CD4-positive, alpha-beta T cell treated with Interleukin-12 subunit alpha and Interleukin-12 subunit beta, for 1 hour (primary cell): ENCODE measurements at regions not wholly inside any gene's neighbourhood (a gene's known extent, or its start where the extent isn't known, plus 50 kb on each side); places are given as distances from the start of the nearest gene placed in this dataset.
"Not testable (repeated sequence)": the region's sequence is repeated elsewhere in the genome, so short reads cannot be mapped to it uniquely, and the experiment has no call there.

Experiments used
- DNase-seq: peaks from one replicate; pipeline ENCODE4 v3.0.0-alpha.2; 2020

DNA sequence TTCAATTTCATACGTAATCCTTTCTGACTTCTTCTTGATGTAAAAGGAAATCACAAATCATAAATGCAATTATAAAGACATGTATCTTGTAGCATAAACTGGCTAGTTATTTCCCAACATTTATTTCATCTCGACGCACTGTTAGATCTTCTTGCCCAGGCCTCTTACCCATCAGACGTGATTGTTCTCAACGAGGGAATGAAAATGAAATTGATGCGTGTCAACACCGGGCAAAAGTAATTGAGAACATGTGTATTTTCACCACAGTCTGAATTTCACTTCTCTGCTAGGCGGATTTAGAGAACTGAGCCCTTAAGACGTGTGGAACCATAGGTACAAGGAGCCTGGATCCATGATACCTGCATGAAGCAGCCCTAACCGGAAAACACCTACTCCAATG lies 519.7 kb downstream of the KCNT2 start:
- no peak for DNase-seq

GRCh38 chr1:196078691-196079090 lies 529.5 kb downstream of the KCNT2 start:
- DNase-seq = no peak

- DNase-seq = no peak
These were observed 532.6 kb downstream of the KCNT2 start for GRCh38 chr1:196075621-196076020.

DNA sequence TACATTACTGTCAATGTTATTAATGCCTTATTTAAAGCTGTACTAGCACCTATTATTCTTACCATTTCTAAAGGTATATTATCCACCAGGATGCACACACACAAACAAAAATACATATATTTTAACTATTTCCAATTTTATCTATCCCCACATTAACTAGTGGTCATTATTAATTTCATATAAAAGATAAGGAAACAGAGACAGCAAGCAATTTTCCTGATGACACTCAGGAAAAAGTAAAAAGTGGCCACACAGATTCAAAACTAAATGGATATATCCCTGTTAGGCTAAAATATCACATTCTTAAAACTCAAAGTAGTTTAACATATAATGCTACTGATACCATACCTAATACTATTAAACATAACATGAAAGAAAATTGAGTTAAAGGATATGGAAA lies 534.1 kb downstream of the KCNT2 start:
- DNase-seq = no peak

- no peak for DNase-seq
These were observed 536.8 kb downstream of the KCNT2 start for GRCh38 chr1:196071447-196071846.

DNA sequence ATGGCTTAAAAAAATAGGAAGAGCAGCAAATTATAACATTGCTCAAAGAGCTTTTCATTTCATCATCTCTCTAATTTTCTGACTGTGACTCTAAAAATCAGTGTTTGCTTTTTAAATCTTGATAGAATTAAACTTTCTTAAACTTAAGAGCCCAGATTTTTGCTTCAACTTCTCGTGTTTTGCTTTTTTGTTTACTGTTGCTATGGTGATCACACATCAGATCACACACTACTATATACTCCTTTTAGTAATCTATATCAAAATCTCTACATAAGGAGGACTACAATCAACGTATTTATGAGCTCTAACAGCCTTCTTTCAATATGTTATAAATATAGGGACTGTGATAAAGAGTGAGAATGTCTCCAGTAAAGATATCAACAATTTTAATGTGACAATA lies 537.3 kb downstream of the KCNT2 start:
- DNase-seq = no peak

- no peak for DNase-seq
These were observed 544.3 kb downstream of the KCNT2 start for GRCh38 chr1:196063952-196064351.

GRCh38 chr1:196063294-196063693 lies 544.9 kb downstream of the KCNT2 start:
- DNase-seq = no peak

DNA sequence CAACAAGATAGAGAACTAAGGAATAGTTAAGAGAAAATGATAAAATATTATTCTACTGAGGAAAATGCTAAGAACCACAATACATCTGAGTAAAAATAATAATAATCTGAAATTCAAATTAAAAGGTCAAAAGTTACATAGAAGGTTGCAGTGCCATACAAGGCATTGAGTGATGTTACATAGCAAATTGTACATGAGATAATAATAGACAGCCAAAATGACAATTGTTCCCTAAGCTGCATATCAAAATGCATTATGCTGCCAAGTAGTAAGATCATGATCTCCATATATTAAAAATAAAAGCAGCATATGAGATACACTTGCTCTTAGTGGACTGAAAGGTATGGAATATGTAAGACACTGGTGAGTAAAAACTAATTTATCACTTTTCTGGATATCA lies 547.7 kb downstream of the KCNT2 start:
- DNase-seq = no peak

DNA sequence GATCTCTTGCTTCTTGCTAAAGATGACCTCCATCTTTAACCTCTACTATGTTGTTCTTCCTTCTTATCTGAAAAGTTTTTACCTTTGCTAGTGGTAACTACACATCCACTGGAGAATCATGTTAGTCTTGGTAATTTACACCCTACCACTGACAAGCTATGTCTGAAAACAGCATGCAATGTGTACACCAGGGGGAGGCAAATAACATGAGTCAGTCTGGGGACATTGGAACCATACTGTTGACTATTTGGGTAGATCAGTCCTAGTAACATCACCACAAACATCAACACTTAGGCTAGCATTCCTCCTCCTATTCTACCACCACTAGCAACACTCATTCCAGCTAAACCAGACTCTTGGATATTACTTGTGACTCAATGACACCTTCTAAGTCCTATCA lies 549.0 kb downstream of the KCNT2 start:
- DNase-seq = no peak

DNA sequence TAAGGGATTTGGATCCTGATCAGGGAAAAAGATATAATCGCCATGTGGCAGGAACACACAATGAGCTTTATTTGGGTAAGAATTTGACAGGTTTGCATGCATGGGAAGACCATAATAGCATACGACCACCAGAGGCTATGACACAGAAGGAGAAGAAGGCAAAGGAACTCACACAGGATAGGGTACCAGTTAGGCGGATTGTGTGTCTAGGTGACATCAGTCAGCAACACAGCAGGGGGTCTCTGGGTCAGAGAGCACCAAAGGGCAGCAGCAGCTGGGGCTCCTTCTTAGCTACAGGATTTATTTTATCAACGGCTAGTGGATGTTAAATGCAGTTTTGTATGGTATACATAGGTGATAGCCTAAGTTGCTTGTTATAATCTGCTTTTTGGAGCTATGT lies 551.3 kb downstream of the KCNT2 start:
- no peak for DNase-seq

DNA sequence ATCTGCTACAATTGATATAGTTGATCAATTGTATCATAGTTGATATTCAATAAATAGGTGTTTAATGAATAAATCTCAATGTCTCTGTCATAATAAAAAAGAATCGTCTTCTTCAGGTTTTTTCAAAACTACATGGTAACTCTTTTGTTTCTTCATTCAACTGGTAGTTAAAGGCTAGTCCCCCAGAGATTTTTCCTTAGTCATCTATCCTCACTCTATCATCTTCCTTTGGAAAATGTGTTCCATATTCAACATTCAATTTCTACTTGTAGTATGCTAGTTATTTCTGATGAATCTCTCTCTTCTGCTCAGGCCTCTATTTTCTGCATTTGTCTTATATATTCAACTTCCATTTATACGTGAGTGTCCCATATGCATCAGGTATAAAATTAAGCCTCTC lies 558.8 kb downstream of the KCNT2 start:
- DNase-seq = no peak

- no peak for DNase-seq
These were observed 565.0 kb downstream of the KCNT2 start for GRCh38 chr1:196043268-196043667.

GRCh38 chr1:196034080-196034706 lies 574.0 kb downstream of the KCNT2 start:
- DNase-seq = no peak

- not testable (repeated sequence) for DNase-seq
These were observed 576.9 kb downstream of the KCNT2 start for GRCh38 chr1:196031387-196031786.

GRCh38 chr1:196030455-196030854 lies 577.8 kb downstream of the KCNT2 start:
- DNase-seq = no peak

DNA sequence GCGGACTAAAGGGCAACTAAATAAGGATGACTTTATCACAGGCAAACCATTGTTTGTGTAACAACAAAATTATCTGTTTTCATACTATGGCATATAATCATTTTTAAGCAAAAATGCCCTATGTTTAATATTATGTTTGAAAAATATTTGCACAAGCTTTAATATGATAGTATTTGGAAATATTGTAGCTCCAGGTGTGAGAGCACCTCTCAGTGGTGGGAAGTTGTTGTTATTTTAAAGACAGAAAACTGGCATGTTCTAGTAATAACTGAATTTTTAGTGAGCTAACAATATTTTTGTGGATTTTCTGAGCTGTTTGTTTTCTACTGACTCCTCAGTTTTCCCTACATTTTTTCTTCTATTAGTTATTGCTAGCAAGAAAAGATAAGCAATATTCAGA lies 578.8 kb downstream of the KCNT2 start:
- DNase-seq = no peak

GRCh38 chr1:196027127-196027526 lies 581.1 kb downstream of the KCNT2 start:
- DNase-seq = no peak

DNA sequence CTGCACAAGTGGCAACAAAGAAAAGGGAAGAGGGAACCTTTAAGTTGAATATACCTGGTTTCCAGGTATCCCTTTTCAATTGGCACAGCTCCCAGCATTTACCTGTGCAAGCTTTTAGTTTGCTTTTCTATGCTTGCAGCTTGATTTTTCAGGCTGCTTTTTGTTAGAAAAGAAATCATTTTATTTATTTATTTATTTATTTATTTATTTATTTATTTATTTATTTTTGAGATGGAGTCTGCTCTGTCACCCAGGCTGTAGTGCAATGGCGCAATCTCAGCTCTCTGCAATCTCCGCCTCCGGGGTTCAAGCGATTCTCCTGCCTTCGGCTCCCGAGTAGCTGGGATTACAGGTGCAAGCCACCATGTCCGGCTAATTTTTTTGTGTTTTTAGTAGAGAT lies 587.1 kb downstream of the KCNT2 start:
- not testable (repeated sequence) for DNase-seq

DNA sequence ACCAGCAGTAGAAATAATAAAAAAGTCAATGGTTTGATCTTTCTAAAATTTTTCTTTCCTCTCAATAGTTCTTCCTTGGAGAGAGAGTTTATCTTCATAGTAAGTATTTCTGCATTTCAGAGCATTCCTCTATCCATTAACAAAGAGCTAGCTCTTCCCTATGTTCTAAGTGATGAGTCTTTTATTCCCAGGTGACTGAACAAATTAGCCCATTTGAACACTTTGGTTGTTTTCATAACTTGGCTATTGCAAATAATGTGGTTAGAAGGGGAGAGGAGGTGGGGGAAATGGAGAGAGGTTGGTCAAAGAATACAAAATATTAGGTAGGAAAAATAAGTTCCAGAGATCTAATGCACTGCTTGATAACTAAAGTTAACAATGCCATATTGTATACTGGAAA lies 598.9 kb downstream of the KCNT2 start:
- DNase-seq = no peak

- DNase-seq = no peak
These were observed 600.5 kb downstream of the KCNT2 start for GRCh38 chr1:196007763-196008162.

DNA sequence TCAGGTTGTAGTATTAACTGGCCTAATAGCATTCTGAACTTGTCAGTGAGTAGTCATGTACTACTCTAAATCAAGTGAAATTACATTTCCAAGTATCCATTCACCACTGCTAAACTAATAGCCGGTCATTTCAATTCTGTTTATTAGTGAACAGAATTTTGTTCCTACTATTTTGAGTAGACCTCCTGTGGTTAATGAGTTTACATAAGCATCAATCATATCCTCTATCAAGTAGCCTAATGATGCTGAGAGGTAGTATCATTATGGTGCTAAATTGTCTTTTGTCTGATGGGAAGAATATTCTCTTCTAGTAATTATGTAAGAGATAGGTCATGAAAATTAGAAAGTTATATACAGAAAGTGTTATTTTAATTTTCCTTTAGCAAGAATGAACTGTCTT lies 602.8 kb downstream of the KCNT2 start:
- DNase-seq = no peak

DNA sequence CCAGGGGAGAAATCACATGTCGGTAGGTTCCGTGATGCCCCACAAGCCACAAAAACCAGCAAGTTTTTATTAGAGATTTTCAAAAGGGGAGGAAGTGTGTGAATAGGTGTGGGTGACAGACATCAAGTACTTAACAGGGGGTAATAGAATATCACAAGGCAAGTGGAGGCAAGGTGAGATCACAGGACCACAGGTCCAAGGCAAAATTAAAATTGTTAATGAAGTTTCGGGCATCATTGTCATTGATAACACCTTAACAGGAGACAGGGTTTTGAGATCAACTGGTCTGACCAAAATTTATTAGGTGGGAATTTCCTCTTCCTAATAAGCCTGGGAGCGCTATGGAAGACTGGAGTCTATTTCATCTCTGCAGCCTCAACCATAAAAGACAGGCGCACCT lies 603.9 kb downstream of the KCNT2 start:
- DNase-seq = not testable (repeated sequence)

DNA sequence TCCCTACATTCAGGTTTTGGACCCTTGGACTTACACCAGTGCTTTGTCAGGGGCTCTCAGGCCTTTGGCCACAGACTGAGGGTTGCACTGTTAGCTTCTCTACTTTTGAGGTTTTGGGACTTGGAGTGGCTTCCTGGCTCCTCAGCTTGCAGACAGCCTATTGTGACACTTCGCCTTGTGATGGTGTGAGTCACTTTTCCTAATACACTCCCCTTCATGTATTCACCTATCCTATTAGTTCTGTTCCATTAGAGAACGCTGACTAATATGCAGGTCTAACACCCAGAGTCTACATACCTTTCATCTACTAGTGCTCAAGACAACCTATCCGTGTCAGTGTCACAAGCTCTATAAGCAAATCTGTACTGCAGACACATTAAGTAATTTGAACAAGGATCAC lies 605.3 kb downstream of the KCNT2 start:
- no peak for DNase-seq

GRCh38 chr1:196002296-196002695 lies 605.9 kb downstream of the KCNT2 start:
- not testable (repeated sequence) for DNase-seq

DNA sequence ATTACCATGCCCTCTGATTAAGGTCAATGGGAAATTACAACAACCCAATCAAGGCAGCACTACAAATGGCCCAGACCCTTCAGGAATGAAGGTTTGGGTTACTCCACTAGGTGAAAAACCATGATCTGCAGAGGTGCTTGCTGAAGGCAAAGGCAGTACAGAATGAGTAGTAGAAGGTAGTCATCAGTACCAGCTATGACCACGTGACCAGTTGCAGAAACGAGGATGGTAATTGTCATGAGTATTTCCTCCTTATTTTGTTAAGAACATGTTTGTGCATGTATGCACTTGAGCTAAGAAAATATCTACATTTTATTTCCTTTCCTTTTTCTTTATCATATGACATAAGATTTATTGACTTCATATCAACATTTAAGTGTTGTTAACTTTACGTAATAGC lies 607.1 kb downstream of the KCNT2 start:
- DNase-seq = no peak
